ENCODE measurements at regions not wholly inside any gene's neighbourhood (a gene's known extent, or its start where the extent isn't known, plus 50 kb on each side); places are given as distances from the start of the nearest gene placed in this dataset.

GRCh38 chr4:149999485-150000074 lies 78.7 kb upstream of the DCLK2 start:
- H3K27ac ChIP-seq = no peak overlapping the region
- TF ChIP-seq CTCF (conservative IDR thresholded peaks at IDR 0.05) = peak; percentile 92

GRCh38 chr4:150001815-150002214 lies 76.4 kb upstream of the DCLK2 start:
- TF ChIP-seq CTCF (conservative IDR thresholded peaks at IDR 0.05) = no peak
- H3K27ac ChIP-seq = no peak overlapping the region; the same call in 1 of the 2 replicates

DNA sequence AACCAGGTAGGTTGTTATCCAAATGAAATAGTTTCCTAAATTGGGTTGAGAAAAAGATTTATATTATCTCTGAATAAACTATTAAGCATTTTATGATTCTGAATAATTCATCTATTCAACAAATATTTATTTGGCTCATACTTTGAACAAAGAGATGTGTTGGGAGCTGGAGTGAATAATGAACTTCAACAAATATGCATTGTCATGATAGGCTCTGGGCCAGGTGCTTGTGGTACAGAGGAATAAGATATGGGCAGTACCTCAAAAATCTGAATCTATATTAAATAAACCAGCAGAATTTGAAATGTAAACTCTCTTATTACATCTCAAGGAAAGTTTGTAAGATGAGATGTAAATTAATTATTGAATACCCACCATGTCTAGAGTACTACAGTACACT lies 75.7 kb upstream of the DCLK2 start:
- TF ChIP-seq CTCF (conservative IDR thresholded peaks at IDR 0.05) = no peak
- H3K27ac ChIP-seq = no peak overlapping the region; the same call in 1 of the 2 replicates

DNA sequence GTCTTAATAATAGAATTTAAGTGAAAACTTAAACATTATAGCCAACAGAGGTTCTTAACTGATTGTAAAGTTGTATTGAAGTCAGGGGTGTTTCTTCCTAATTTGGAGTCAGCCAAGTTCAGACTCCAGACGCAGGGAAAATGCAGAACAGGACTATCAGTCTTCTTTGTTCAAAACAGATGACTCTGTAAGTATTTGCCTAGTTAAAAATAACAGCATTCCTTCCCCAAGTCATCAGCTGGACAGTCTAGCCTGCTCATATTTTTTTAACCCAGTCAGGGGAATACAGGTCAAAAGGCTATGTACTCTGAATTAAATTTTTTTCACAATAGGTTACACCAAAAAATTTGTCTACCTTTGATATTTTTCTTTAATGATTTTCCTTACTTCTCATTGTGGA lies 73.8 kb upstream of the DCLK2 start:
- no peak overlapping the region for H3K27ac ChIP-seq
- no peak for TF ChIP-seq CTCF (conservative IDR thresholded peaks at IDR 0.05)

DNA sequence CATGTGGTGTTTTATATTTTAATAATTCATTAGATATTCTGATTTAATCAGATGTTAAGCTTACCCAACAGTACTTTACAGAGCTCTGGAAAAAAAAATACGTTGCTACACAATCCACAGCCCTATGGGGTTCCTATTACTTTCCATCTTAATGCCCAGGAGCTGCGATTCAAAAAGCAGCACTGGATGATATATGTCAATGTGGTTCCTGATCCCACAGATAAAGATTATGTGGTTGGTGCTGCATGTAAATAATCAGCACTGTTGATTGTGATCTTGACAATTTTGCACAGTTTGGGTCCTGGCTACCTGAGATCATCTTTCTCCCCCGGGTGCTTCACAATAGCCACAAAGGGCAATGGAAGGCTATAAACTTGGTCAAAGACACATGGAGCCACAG lies 72.7 kb upstream of the DCLK2 start:
- TF ChIP-seq CTCF (conservative IDR thresholded peaks at IDR 0.05) = no peak
- no peak overlapping the region for H3K27ac ChIP-seq

DNA sequence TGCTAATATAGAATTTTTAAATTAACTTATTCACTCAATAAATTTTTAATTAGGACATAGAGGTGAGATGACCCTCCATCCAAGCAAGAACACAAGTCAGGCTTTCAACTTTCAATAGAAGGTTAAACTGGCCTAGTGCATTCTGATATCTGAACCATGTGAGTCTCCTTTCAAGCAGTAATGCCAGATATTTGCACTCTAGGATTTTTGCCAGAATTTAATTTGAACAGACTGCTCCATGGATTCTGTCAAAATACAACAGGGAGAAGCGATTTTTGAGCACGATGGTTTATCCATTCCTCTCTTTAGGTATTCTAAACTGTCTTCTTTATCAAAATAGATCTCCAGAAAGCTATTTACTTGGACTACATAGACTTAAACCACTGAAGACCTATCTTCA lies 72.0 kb upstream of the DCLK2 start:
- no peak overlapping the region for H3K27ac ChIP-seq

DNA sequence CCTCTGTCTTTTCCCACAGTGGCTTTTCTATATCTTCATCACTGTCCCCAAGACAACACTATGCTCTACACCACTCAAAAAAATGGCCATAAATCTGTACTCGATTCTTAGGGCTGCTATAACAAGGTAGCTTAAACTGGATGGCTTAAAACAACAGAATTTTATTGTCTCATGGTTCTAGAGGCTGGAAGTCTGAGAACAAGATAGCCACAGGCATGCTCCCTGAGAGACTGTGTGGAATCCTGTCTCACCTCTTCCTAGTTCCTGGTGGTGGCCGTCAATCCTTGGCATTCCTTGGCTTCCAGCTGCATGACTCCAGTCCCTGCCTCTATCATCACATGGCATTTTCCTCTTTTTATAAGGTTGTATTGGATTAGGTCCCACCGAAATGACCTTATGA lies 70.7 kb upstream of the DCLK2 start:
- H3K27ac ChIP-seq = no peak overlapping the region
- TF ChIP-seq CTCF (conservative IDR thresholded peaks at IDR 0.05) = no peak

More for the DNA sequence above, 72.0 kb upstream of the DCLK2 start:
- no peak for TF ChIP-seq CTCF (conservative IDR thresholded peaks at IDR 0.05)
